Cardiac muscle cell (in vitro differentiated cells and primary cell): ENCODE measurements at regions not wholly inside any gene's neighbourhood (a gene's known extent, or its start where the extent isn't known, plus 50 kb on each side); places are given as distances from the start of the nearest gene placed in this dataset.

ENCODE experiments used
- DNase-seq, 2 donors: peaks; one replicate each; pipeline versions ENCODE4 v3.0.0 to v3.0.0-alpha.2; 2010 to 2017; ENCODE audit warnings: low read depth in 1 of 2, low spot score in 1 of 2
- H3K27ac ChIP-seq: fragments of 200-600 bp; sonication (generic); 2 replicates; pipeline ENCODE4 v1.5.1; 2016
- H3K27me3 ChIP-seq: fragments of 200-600 bp; sonication (generic); 2 replicates; pipeline ENCODE4 v1.6.0; 2016; ENCODE audit warnings: control low read depth
- H3K36me3 ChIP-seq: fragments of 200-600 bp; sonication (generic); 2 replicates; pipeline ENCODE4 v1.5.1; 2016; ENCODE audit warnings: control low read depth
- H3K4me1 ChIP-seq: fragments of 200-600 bp; sonication (generic); 2 replicates; pipeline ENCODE4 v1.8.1; 2017; ENCODE audit warnings: low read depth, mild to moderate bottlenecking, mixed run types
- H3K4me3 ChIP-seq: fragments of 200-600 bp; sonication (generic); 2 replicates; pipeline ENCODE4 v1.5.1; 2016; ENCODE audit warnings: mild to moderate bottlenecking
- H3K9me3 ChIP-seq: fragments of 200-600 bp; sonication (generic); 2 replicates; pipeline ENCODE4 v1.5.1; 2017; ENCODE audit warnings: low read depth, mild to moderate bottlenecking, control low read depth
- CTCF ChIP-seq: IDR thresholded peaks from 2 replicates; pipeline ENCODE4 v1.5.1; 2012; ENCODE audit warnings: low read depth, mild to moderate bottlenecking, low read length

DNA sequence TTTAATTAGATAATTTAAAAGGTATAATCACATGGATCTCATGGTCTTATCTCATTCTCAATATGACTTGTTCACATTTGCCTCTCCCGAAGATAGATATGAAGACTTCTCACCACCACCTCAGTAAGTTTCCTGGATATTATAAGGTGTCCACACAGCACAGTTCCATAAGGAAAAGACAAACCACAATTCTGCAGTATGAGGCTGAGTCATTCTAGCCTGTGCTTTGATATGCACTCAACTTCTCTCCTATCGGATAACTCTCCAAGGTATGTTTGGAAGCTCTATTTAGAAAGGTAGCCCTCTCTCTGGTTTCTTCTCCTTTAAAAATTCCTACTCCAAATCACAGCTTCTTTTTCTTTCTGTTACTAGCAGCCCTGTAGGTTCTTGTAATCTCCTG, 612.8 kb downstream of the ZPLD1 start:
- H3K4me1 ChIP-seq = no peaks in the 10 kb centered on the region
- TF ChIP-seq CTCF = no peak
- no peaks in the 10 kb centered on the region for H3K27me3 ChIP-seq
- no peak for DNase-seq
- H3K9me3 ChIP-seq = no peaks in the 10 kb centered on the region
- no peaks in the 10 kb centered on the region for H3K36me3 ChIP-seq
- H3K27ac ChIP-seq = no peak overlapping the region
- no peak overlapping the region for H3K4me3 ChIP-seq

DNA sequence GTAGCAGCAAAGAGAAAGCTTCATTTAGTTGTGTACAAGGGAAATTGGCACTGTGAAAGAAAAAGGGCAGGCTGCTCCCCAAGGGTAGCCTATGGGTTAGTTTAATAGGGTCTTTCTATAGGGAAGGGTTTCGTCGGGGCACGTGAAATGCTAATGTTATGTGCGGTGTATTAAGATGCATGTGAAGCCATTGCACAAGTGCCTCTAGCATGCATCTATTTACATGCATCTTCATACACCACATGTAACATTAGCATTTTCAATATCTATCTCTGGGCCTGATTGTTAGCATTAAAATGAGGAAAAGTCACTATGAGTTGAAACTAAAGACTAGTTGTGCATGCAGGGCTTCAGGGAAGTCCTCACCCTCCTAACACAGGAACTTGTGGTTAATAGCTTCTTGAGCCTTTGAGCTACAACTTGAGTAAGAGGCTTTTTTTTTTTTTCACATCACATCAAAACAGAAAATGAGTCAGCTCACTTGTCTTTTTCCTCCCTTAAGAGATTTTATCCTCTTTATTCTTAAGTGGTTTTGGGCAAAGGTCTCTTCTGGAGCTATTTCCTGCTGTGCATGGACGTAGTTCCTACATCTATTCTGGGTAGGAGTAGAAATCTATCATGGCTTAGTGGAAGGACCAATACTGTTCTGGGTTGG, 613.4 kb downstream of the ZPLD1 start:
- no peak for DNase-seq
- Histone ChIP-seq H3K9me3 (no peaks in the 10 kb centered on the region), H3K27ac (no peak overlapping the region), H3K4me3 (no peak overlapping the region), H3K4me1 (no peaks in the 10 kb centered on the region), H3K27me3 (no peaks in the 10 kb centered on the region), H3K36me3 (no peaks in the 10 kb centered on the region)
- TF ChIP-seq CTCF = no peak

DNA sequence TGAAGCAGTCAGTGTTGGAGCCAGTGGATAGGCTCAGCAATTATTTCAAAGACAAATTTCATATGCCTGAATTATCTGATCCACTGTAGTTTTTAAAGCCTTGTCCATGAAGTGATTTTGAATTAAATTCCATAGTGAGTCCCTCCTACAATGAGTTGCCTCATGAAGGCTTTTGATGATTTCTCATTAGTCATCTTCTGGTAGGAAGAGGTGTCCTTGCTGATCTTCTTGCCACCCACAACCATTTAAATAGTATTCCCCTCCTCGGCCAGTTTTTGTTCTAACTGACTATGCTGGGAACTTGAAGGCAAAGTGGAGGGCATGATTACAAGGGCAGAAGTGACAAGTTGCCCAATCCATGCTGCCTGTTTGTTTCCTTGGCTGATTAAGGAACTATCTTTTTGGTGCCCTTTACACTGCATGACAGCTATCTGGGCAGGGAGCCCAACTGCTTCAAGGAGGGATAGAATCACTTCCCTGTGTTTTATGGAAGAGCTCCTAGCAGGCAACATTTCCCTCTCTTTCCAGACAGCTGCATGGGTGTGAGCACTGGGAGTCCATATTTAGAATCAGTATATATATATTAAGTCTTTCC, 617.5 kb downstream of the ZPLD1 start:
- Histone ChIP-seq H3K27ac (no peak overlapping the region), H3K27me3 (no peaks in the 10 kb centered on the region), H3K4me1 (no peaks in the 10 kb centered on the region), H3K4me3 (no peak overlapping the region), H3K36me3 (no peaks in the 10 kb centered on the region), H3K9me3 (no peaks in the 10 kb centered on the region)
- no peak for TF ChIP-seq CTCF
- DNase-seq = no peak

GRCh38 chr3:103055021-103055520, 620.3 kb downstream of the ZPLD1 start:
- H3K9me3 ChIP-seq = no peaks in the 10 kb centered on the region
- H3K27me3 ChIP-seq = no peaks in the 10 kb centered on the region
- no peaks in the 10 kb centered on the region for H3K4me1 ChIP-seq
- no peaks in the 10 kb centered on the region for H3K36me3 ChIP-seq
- H3K4me3 ChIP-seq = no peak overlapping the region
- DNase-seq = no peak
- TF ChIP-seq CTCF = no peak
- no peak overlapping the region for H3K27ac ChIP-seq

- H3K27me3 ChIP-seq = no peaks in the 10 kb centered on the region
- no peak for DNase-seq
- no peaks in the 10 kb centered on the region for H3K4me1 ChIP-seq
- no peak for TF ChIP-seq CTCF
- H3K9me3 ChIP-seq = no peaks in the 10 kb centered on the region
- no peaks in the 10 kb centered on the region for H3K36me3 ChIP-seq
- no peak overlapping the region for H3K27ac ChIP-seq
- no peak overlapping the region for H3K4me3 ChIP-seq
Measured at GRCh38 chr3:103056542-103056941, 621.7 kb downstream of the ZPLD1 start.
